ENCODE measurements at regions not wholly inside any gene's neighbourhood (a gene's known extent, or its start where the extent isn't known, plus 50 kb on each side); places are given as distances from the start of the nearest gene placed in this dataset.
"Not testable (repeated sequence)": the region's sequence is repeated elsewhere in the genome, so short reads cannot be mapped to it uniquely, and the experiment has no call there.

DNA sequence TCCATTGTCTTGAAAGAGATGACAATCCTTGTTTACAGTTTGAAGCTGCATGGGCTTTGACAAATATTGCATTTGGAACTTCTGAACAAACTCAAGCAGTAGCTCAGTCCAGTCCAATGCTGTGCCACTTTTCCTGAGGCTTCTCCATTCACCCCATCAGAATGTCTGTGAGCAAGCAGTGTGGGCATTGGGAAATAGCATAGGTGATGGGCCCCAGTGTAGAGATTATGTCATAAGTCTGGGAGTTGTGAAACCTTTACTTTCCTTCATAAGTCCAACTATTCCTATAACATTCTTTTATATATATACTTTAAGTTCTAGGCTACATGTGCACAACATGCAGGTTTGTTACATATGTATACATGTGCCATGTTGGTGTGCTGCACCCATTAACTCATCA lies 163.4 kb upstream of the NT5E start:
- TF ChIP-seq, protein P1, sequence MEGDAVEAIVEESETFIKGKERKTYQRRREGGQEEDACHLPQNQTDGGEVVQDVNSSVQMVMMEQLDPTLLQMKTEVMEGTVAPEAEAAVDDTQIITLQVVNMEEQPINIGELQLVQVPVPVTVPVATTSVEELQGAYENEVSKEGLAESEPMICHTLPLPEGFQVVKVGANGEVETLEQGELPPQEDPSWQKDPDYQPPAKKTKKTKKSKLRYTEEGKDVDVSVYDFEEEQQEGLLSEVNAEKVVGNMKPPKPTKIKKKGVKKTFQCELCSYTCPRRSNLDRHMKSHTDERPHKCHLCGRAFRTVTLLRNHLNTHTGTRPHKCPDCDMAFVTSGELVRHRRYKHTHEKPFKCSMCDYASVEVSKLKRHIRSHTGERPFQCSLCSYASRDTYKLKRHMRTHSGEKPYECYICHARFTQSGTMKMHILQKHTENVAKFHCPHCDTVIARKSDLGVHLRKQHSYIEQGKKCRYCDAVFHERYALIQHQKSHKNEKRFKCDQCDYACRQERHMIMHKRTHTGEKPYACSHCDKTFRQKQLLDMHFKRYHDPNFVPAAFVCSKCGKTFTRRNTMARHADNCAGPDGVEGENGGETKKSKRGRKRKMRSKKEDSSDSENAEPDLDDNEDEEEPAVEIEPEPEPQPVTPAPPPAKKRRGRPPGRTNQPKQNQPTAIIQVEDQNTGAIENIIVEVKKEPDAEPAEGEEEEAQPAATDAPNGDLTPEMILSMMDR (IDR thresholded peaks at IDR 0.05; ENCODE audit: insufficient read depth, low read depth, low read length), result not testable (repeated sequence)
- not testable (repeated sequence) for TF ChIP-seq EZH2 (IDR thresholded peaks at IDR 0.05; ENCODE audit: insufficient read depth, low read length)
